ENCODE measurements at regions not wholly inside any gene's neighbourhood (a gene's known extent, or its start where the extent isn't known, plus 50 kb on each side); places are given as distances from the start of the nearest gene placed in this dataset.

DNA sequence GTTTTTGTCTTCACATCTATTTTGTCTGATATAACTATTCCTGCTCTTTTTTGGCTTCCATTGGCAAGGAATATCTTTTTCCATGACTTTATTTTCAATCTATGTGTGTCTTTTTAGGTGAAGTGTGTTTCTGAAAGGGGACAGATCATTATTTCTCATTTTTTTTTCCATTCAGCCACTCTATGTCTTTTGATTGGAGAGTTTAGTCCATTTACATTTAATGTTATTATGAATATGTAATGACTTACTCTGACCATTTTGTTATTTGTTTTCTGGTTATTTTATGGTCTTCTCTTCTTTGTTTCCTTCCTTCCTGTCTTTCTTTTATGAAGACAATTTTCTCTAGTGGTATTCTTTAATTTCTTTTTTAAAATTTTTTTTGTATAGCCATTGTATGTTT, 178.6 kb upstream of the CNTN5 start:
- Histone ChIP-seq H4K20me1 (ENCODE audit: low read depth, low read length) (no peaks in the 10 kb centered on the region), H3F3A (ENCODE audit: insufficient read depth) (no peaks in the 10 kb centered on the region)
- TF ChIP-seq EZH2phosphoT487 (conservative IDR thresholded peaks at IDR 0.05; ENCODE audit: low read length), result no peak
- TF ChIP-seq, protein P1, sequence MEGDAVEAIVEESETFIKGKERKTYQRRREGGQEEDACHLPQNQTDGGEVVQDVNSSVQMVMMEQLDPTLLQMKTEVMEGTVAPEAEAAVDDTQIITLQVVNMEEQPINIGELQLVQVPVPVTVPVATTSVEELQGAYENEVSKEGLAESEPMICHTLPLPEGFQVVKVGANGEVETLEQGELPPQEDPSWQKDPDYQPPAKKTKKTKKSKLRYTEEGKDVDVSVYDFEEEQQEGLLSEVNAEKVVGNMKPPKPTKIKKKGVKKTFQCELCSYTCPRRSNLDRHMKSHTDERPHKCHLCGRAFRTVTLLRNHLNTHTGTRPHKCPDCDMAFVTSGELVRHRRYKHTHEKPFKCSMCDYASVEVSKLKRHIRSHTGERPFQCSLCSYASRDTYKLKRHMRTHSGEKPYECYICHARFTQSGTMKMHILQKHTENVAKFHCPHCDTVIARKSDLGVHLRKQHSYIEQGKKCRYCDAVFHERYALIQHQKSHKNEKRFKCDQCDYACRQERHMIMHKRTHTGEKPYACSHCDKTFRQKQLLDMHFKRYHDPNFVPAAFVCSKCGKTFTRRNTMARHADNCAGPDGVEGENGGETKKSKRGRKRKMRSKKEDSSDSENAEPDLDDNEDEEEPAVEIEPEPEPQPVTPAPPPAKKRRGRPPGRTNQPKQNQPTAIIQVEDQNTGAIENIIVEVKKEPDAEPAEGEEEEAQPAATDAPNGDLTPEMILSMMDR (IDR thresholded peaks at IDR 0.05; ENCODE audit: insufficient read depth, low read length, poor library complexity, severe bottlenecking), result no peak

DNA sequence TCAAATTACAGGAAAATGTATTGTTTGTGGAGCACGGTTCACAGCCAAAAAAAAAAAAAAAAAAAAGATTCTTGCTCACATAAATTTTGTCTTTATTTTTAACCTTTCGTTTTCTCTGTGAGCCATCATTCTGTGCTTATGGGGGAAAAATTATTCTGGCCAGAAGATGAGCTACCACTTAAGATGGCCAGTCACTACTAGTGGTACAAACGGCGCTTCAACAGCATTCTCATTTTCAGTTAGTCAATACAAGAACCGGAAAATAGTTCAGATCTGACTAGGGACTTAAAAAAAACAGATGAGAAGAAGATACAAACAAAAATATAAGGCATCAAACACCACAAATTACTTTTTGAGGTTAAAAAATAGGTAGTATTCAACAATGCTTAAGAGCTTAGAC, 158.6 kb upstream of the CNTN5 start:
- no peaks in the 10 kb centered on the region for H3K27me3 ChIP-seq (ENCODE audit: low read length)
- H2AFZ ChIP-seq (ENCODE audit: low read depth, low read length, severe bottlenecking), result no peak overlapping the region
- no peak for TF ChIP-seq EZH2phosphoT487 (conservative IDR thresholded peaks at IDR 0.05; ENCODE audit: low read length)
- TF ChIP-seq, protein P1 (IDR thresholded peaks at IDR 0.05; ENCODE audit: insufficient read depth, low read length, poor library complexity, severe bottlenecking), result no peak
- H4K20me1 ChIP-seq (ENCODE audit: low read depth, low read length), result no peaks in the 10 kb centered on the region
- no peak overlapping the region for H3K27ac ChIP-seq (ENCODE audit: low read depth, low read length)
- H3K79me2 ChIP-seq (ENCODE audit: insufficient read depth, low read length), result no peaks in the 10 kb centered on the region
- no peak overlapping the region for H3K4me2 ChIP-seq (ENCODE audit: low read depth, low read length, poor library complexity, severe bottlenecking)
- no peak overlapping the region for H3K4me3 ChIP-seq (ENCODE audit: insufficient read depth, low read length, poor library complexity, severe bottlenecking)
- no peaks in the 10 kb centered on the region for H3K36me3 ChIP-seq (ENCODE audit: low read length)
- H3K9me2 ChIP-seq (replicated peaks; ENCODE audit: insufficient read depth, low read length), result no peaks in the 10 kb centered on the region
- H3K9ac ChIP-seq (ENCODE audit: low read length), result no peak overlapping the region
- no peaks in the 10 kb centered on the region for H3F3A ChIP-seq (ENCODE audit: insufficient read depth)
- no peaks in the 10 kb centered on the region for H3K9me3 ChIP-seq (ENCODE audit: insufficient read depth, low read length)

More for the DNA sequence above, 178.6 kb upstream of the CNTN5 start:
- H3K4me2 ChIP-seq (ENCODE audit: low read depth, low read length, poor library complexity, severe bottlenecking), result no peak overlapping the region
- no peaks in the 10 kb centered on the region for H3K36me3 ChIP-seq (ENCODE audit: low read length)
- H3K9me2 ChIP-seq (replicated peaks; ENCODE audit: insufficient read depth, low read length), result no peaks in the 10 kb centered on the region
- no peak overlapping the region for H2AFZ ChIP-seq (ENCODE audit: low read depth, low read length, severe bottlenecking)
- H3K27me3 ChIP-seq (ENCODE audit: low read length), result no peaks in the 10 kb centered on the region
- no peak overlapping the region for H3K4me3 ChIP-seq (ENCODE audit: insufficient read depth, low read length, poor library complexity, severe bottlenecking)
- H3K9me3 ChIP-seq (ENCODE audit: insufficient read depth, low read length), result no peaks in the 10 kb centered on the region
- no peak overlapping the region for H3K27ac ChIP-seq (ENCODE audit: low read depth, low read length)
- H3K79me2 ChIP-seq (ENCODE audit: insufficient read depth, low read length), result no peaks in the 10 kb centered on the region
- H3K9ac ChIP-seq (ENCODE audit: low read length), result no peak overlapping the region

DNA sequence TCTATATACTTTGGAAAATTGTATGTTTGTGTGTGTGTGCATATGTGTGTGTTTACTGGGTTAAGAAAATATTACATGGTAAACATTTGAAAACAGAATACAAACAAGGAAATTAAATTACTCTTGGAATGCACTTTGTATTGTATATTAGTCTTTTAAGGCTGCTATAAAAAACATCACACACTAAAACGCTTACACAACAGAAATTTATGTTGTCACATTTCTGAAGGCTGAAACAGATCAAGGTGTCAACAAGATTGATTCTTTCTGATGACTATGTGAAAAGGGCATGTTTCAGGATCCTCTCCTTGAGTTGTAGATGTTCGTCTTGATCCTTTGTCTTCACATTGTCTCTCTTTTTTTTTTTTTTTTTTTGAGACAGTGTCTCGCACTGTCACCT, 149.1 kb upstream of the CNTN5 start:
- TF ChIP-seq EZH2phosphoT487 (conservative IDR thresholded peaks at IDR 0.05; ENCODE audit: low read length), result no peak
- TF ChIP-seq, protein P1 (IDR thresholded peaks at IDR 0.05; ENCODE audit: insufficient read depth, low read length, poor library complexity, severe bottlenecking), result no peak
- Histone ChIP-seq H3K9me2 (replicated peaks; ENCODE audit: insufficient read depth, low read length) (no peaks in the 10 kb centered on the region), H3K9ac (ENCODE audit: low read length) (no peak overlapping the region), H4K20me1 (ENCODE audit: low read depth, low read length) (no peaks in the 10 kb centered on the region), H3K79me2 (ENCODE audit: insufficient read depth, low read length) (no peaks in the 10 kb centered on the region), H3K4me2 (ENCODE audit: low read depth, low read length, poor library complexity, severe bottlenecking) (no peak overlapping the region), H3K27ac (ENCODE audit: low read depth, low read length) (no peak overlapping the region), H3K27me3 (ENCODE audit: low read length) (no peaks in the 10 kb centered on the region), H3K36me3 (ENCODE audit: low read length) (no peaks in the 10 kb centered on the region), H3K4me3 (ENCODE audit: insufficient read depth, low read length, poor library complexity, severe bottlenecking) (no peak overlapping the region), H3K9me3 (ENCODE audit: insufficient read depth, low read length) (no peaks in the 10 kb centered on the region), H3F3A (ENCODE audit: insufficient read depth) (no peaks in the 10 kb centered on the region), H2AFZ (ENCODE audit: low read depth, low read length, severe bottlenecking) (no peak overlapping the region)
